OCI-LY1 (cell line): ENCODE measurements at regions not wholly inside any gene's neighbourhood (a gene's known extent, or its start where the extent isn't known, plus 50 kb on each side); places are given as distances from the start of the nearest gene placed in this dataset.

ENCODE experiments used
- CTCF ChIP-seq: fragments of 200-600 bp; sonication (generic), shearing (Covaris generic); IDR thresholded peaks from 2 replicates; pipeline ENCODE4 v1.5.1; 2017; ENCODE audit warnings: mild to moderate bottlenecking, antibody characterized with exemption, low read length, moderate library complexity, mixed read lengths
- EZH2 ChIP-seq: fragments of 200-600 bp; sonication (generic), shearing (Covaris generic); IDR thresholded peaks from 2 replicates; pipeline ENCODE4 v1.8.0; 2017; ENCODE audit warnings: borderline replicate concordance, mixed run types, mild to moderate bottlenecking, antibody characterized with exemption, low read length, moderate library complexity, mixed read lengths

GRCh38 chrX:88584283-88584682 lies 162.7 kb upstream of the CPXCR1 start:
- no peak for TF ChIP-seq CTCF
- TF ChIP-seq EZH2, result no peak
